ENCODE measurements at regions not wholly inside any gene's neighbourhood (a gene's known extent, or its start where the extent isn't known, plus 50 kb on each side); places are given as distances from the start of the nearest gene placed in this dataset.

GRCh38 chr14:71373773-71374172 lies 466.5 kb downstream of the PCNX1 start:
- TF ChIP-seq POLR2AphosphoS5 (IDR thresholded peaks at IDR 0.05; ENCODE audit: low read depth) = no peak
- TF ChIP-seq ZNF331 (CRISPR knock-in tag; IDR thresholded peaks at IDR 0.05; ENCODE audit: low read depth) = no peak
- no peak for TF ChIP-seq JUNB (IDR thresholded peaks at IDR 0.05; ENCODE audit: unreplicated experiment)
- no peak for TF ChIP-seq ZNF114 (CRISPR knock-in tag; IDR thresholded peaks at IDR 0.05)
- no peak for TF ChIP-seq STAT1 (IDR thresholded peaks at IDR 0.05; ENCODE audit: unreplicated experiment)
- TF ChIP-seq CREB1 (CRISPR knock-in tag; IDR thresholded peaks at IDR 0.05; ENCODE audit: low read depth) = no peak
- no peak for TF ChIP-seq NANOG (IDR thresholded peaks at IDR 0.05; ENCODE audit: borderline replicate concordance)
- no peak for TF ChIP-seq EZH2 (IDR thresholded peaks at IDR 0.05; ENCODE audit: low read depth, unreplicated experiment)
- no peak for TF ChIP-seq ZNF462 (CRISPR knock-in tag; IDR thresholded peaks at IDR 0.05)
- TF ChIP-seq REST (IDR thresholded peaks at IDR 0.05; ENCODE audit: unreplicated experiment) = no peak
- no peak for TF ChIP-seq ETS1 (IDR thresholded peaks at IDR 0.05)
- TF ChIP-seq CTCF (conservative IDR thresholded peaks at IDR 0.05; ENCODE audit: low read depth in 2 of 2) = no peak
- no peak for TF ChIP-seq EZH2phosphoT487 (IDR thresholded peaks at IDR 0.05; ENCODE audit: unreplicated experiment)

More at GRCh38 chr14:71373773-71374172, 466.5 kb downstream of the PCNX1 start:
- Histone ChIP-seq H2AFZ (no peak overlapping the region), H3K4me1 (ENCODE audit: insufficient read depth) (peaks cover 6% of the 10 kb centered on the region; the same call in 1 of the 2 replicates), H3K4me3 (no peak overlapping the region), H4K20me1 (replicated peaks; ENCODE audit: insufficient read depth) (no peaks in the 10 kb centered on the region), H3K36me3 (ENCODE audit: insufficient read depth) (0 out of 2 replicates have a peak, but pooled peaks cover 4% of the 10 kb centered on the region), H3K27ac (ENCODE audit: low read depth) (no peak overlapping the region), H3K4me2 (no peak overlapping the region), H3K9me2 (ENCODE audit: insufficient read depth) (no peaks in the 10 kb centered on the region), H3F3A (replicated peaks; ENCODE audit: low read depth) (no peaks in the 10 kb centered on the region), H3K27me3 (ENCODE audit: insufficient read depth) (no peaks in the 10 kb centered on the region), H3K79me2 (replicated peaks; ENCODE audit: insufficient read depth) (peaks cover 76% of the 10 kb centered on the region)
- DNase-seq (ENCODE audit: low spot score) (no peak), ATAC-seq (no peak)
- Mint-ChIP-seq H3K9me3 (peaks cover 28% of the 10 kb centered on the region), H3K4me3 (no peak overlapping the region), H3K27me3 (ENCODE audit: insufficient read depth, low read depth, poor library complexity) (peaks cover 8% of the 10 kb centered on the region), H3K27ac (no peak overlapping the region), H3K36me3 (ENCODE audit: low read depth) (peaks cover 32% of the 10 kb centered on the region), H3K4me1 (peaks cover 7% of the 10 kb centered on the region)

Measured in GM23338 (cell line).